GM13977 (cell line): ENCODE measurements at regions not wholly inside any gene's neighbourhood (a gene's known extent, or its start where the extent isn't known, plus 50 kb on each side); places are given as distances from the start of the nearest gene placed in this dataset.
A peak's percentile ranks its signal among the peaks of the same experiment; 100 is the strongest.
"Not testable (repeated sequence)": the region's sequence is repeated elsewhere in the genome, so short reads cannot be mapped to it uniquely, and the experiment has no call there.

ENCODE experiments used
- DNase-seq: peaks from one replicate; pipeline ENCODE4 v3.0.0; 2012; ENCODE audit warnings: low spot score
- CTCF ChIP-seq: IDR thresholded peaks from 2 replicates; pipeline ENCODE4 v1.5.1; 2012; ENCODE audit warnings: mild to moderate bottlenecking, control low read depth; ENCODE audit not compliant: insufficient read depth; ENCODE audit errors: extremely low read depth, missing control alignments
- in situ Hi-C: fragments of 300-500 bp; cut with MboI; formaldehyde crosslinking; loops from one replicate; pipeline ENCODE4 v1.12.0; 2022; ENCODE audit warnings: low sequenced_read_pairs, low pct_unique_long_range_greater_than_20kb, mixed read lengths, inconsistent platforms; ENCODE audit not compliant: unreplicated experiment

GRCh38 chr10:117431160-117431559 lies 55.9 kb upstream of the PDZD8 start:
- no peak for TF ChIP-seq CTCF
- DNase-seq, result no peak
- in situ Hi-C loops, result loop anchor here (25.0 kb wide), 1 partner anchor 219 kb away; no protein-coding TSS in a partner anchor

GRCh38 chr10:117430535-117430934 lies 55.3 kb upstream of the PDZD8 start:
- in situ Hi-C loops, result loop anchor here (25.0 kb wide), 1 partner anchor 218 kb away; no protein-coding TSS in a partner anchor
- not testable (repeated sequence) for DNase-seq

GRCh38 chr10:117429643-117430265 lies 54.5 kb upstream of the PDZD8 start:
- in situ Hi-C loops, result loop anchor here (25.0 kb wide), 1 partner anchor 217 kb away; no protein-coding TSS in a partner anchor
- TF ChIP-seq CTCF, result no peak

GRCh38 chr10:117427356-117427755 lies 52.1 kb upstream of the PDZD8 start:
- no peak for TF ChIP-seq CTCF
- DNase-seq, result no peak
- in situ Hi-C loops, result loop anchor here (25.0 kb wide), 1 partner anchor 215 kb away; no protein-coding TSS in a partner anchor

More at GRCh38 chr10:117429643-117430265, 54.5 kb upstream of the PDZD8 start:
- DNase-seq, result no peak

GRCh38 chr10:117425974-117426566 lies 50.8 kb upstream of the PDZD8 start:
- in situ Hi-C loops, result loop anchor here (25.0 kb wide), 1 partner anchor 214 kb away; no protein-coding TSS in a partner anchor
- peak; percentile 32 for DNase-seq
- TF ChIP-seq CTCF, result no peak

GRCh38 chr10:117424883-117425649 lies 49.8 kb upstream of the PDZD8 start:
- in situ Hi-C loops, result loop anchor here (25.0 kb wide), 1 partner anchor 213 kb away; no protein-coding TSS in a partner anchor
- no peak for DNase-seq
- no peak for TF ChIP-seq CTCF
